ENCODE measurements at regions not wholly inside any gene's neighbourhood (a gene's known extent, or its start where the extent isn't known, plus 50 kb on each side); places are given as distances from the start of the nearest gene placed in this dataset.

DNA sequence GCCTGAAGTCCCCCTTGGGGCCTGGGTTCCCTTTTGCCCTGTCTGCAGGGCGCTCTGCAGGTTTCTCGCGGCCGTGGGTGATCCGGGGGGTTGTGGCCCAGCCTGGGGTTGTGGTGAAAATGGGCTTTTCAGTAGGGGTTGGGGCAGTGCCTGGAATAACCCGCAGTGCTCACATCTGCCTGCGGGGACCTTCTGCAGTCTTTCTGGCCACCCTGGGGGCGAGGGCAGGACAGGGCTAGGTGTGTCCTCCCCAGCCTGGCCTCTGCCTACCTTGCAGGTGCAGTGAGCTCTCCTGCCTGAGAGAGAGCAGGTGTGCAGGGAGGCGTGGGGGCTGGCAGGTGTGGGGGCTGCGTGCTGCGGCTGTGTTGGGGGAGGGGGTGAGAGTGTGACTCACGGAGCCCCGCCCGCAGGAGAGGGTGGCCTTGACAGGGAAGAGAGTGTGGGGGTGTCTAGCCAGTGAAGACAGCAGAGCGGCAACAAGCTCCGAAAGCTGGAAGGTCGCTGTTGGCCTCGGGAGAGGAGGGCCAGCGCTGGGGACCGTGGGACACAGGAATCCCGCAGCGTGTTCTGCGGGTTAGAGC is 131.4 kb downstream of the MRPL36 start:
- no peak overlapping the region for H3K4me3 ChIP-seq (ENCODE audit: low read length)
- no peak for DNase-seq (ENCODE audit: low read depth)
- TF ChIP-seq, protein P1, sequence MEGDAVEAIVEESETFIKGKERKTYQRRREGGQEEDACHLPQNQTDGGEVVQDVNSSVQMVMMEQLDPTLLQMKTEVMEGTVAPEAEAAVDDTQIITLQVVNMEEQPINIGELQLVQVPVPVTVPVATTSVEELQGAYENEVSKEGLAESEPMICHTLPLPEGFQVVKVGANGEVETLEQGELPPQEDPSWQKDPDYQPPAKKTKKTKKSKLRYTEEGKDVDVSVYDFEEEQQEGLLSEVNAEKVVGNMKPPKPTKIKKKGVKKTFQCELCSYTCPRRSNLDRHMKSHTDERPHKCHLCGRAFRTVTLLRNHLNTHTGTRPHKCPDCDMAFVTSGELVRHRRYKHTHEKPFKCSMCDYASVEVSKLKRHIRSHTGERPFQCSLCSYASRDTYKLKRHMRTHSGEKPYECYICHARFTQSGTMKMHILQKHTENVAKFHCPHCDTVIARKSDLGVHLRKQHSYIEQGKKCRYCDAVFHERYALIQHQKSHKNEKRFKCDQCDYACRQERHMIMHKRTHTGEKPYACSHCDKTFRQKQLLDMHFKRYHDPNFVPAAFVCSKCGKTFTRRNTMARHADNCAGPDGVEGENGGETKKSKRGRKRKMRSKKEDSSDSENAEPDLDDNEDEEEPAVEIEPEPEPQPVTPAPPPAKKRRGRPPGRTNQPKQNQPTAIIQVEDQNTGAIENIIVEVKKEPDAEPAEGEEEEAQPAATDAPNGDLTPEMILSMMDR (IDR thresholded peaks at IDR 0.05; ENCODE audit: insufficient read depth, low read depth, low read length, missing control alignments): no peak

DNA sequence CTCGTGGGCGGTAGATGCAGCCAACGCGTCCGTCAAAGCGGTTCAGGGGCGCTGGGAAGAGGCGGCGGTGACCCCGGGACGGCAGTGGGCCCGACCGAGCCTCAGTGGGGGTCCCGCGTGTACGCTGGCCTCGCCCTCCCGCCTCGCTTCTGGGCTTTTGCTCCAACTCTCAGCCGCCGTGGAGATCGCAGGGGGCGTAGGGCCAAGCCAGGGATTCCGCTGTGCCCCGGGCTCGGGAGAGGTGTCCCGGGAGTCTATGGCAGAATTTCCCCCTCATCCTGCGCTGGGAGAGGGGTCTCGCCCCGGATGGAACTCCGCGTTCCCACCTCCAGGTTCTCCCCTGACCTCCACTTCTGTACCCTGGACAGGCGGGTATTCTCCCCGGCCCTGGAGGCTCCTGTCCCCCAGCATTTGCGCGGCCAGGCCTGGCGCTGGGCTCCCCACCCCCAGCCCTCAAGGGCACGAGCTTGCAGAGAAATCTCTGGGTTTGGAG is 131.9 kb downstream of the MRPL36 start:
- H3K4me3 ChIP-seq (ENCODE audit: low read length): no peak overlapping the region
- TF ChIP-seq, protein P1 (IDR thresholded peaks at IDR 0.05; ENCODE audit: insufficient read depth, low read depth, low read length, missing control alignments): no peak

DNA sequence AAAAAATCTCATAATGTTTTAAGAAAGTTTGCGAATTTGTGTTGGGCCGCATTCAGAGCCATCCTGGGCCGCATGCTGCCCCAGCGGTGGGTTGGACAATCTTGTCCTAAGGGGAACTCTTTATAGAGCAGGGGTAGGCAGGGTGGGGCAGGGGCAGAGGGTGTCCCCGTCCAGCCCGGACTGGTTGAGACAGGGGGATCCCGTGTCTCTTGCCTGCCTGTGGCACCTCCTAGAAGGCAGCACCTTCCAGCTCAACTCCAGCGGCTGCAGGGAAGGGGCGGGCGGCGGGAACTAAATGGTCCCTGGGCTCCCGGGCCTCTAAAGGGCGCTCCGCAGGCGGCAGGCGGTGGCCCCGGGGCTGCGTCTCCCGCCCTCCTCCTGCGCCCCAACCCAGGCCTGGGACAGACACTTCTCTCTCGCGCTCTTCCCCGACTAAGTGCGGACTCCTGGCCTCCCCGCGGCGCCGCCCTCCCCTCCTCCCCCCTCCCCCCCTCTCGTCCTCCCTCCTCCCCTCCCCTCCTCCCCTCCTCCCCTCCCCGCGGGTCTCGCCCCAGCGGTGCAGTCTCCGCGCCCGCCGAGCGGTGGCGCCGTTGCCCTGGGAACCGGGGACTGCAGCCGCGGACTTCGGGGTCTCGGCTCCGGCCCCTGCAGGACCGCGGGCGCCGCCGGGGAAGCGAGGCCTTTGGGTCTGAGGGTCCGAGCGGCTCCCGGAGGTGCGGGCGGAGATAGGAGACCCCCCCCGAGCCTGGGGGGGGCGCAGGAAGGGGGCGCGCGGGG is 132.6 kb downstream of the MRPL36 start:
- no peak for DNase-seq (ENCODE audit: low read depth)
- no peak overlapping the region for H3K4me3 ChIP-seq (ENCODE audit: low read length)

More for the DNA sequence above, 131.9 kb downstream of the MRPL36 start:
- DNase-seq (ENCODE audit: low read depth): no peak

DNA sequence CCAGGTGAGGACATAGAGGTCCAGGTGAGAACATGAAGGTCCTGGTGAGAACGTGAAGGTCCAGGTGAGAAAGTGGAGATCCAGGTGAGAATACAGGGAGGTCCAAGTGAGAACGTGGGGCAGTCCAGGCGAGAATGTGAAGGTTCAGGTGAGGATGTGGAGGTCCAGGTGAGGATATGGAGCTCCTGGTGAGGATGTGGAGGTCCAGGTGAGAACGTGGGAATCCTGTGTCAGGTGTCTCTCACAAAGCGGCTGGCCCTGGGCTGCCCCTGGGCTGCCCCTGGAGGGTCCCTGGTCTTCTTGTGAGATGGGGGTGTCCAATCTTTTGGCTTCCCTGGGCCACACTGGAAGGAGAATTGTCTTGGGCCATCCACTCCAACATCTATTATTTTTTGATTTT is 133.4 kb downstream of the MRPL36 start:
- H3K4me3 ChIP-seq (ENCODE audit: low read length): no peak overlapping the region
- TF ChIP-seq, protein P1 (IDR thresholded peaks at IDR 0.05; ENCODE audit: insufficient read depth, low read depth, low read length, missing control alignments): no peak
- no peak for DNase-seq (ENCODE audit: low read depth)

More for the DNA sequence above, 132.6 kb downstream of the MRPL36 start:
- TF ChIP-seq, protein P1 (IDR thresholded peaks at IDR 0.05; ENCODE audit: insufficient read depth, low read depth, low read length, missing control alignments): peak; percentile 36

DNA sequence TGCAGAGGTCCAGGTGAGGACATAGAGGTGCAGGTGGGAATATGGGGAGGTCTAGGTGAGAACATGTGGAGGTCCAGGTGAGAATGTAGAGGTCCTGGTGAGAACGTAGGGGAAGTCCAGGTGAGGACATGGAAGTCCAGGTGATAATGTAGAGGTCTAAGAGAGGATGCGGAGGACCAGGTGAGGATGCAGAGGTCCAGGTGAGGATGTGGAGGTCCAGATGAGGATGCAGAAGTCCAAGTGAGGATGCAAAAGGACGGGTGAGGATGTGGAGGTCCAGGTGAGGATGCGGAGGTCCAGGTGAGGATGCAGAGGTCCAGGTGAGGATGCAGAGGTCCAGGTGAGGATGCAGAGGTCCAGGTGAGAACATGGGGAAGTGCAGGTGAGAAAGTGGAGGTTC is 133.8 kb downstream of the MRPL36 start:
- TF ChIP-seq, protein P1 (IDR thresholded peaks at IDR 0.05; ENCODE audit: insufficient read depth, low read depth, low read length, missing control alignments): no peak
- DNase-seq (ENCODE audit: low read depth): no peak
- no peak overlapping the region for H3K4me3 ChIP-seq (ENCODE audit: low read length)

DNA sequence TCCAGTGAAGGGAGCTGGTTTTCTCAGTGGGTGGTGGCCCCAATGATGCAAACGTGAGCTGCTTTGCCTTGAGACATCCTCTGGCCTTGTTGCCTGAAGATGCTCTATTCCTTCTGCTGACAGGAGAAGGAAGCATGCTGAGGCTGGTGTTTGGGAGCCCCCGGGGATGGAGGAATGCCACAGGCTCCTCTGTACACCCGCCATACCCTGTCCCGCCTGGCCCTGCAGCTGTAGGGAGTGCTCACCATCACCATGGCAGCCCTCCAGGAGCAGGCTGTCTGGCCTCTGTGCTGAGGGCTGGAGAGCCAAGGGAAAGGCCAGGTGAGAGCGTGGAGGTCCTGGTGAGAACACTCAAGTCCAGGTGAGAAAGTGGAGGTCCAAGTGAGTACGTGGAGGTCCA is 134.4 kb downstream of the MRPL36 start:
- TF ChIP-seq, protein P1 (IDR thresholded peaks at IDR 0.05; ENCODE audit: insufficient read depth, low read depth, low read length, missing control alignments): no peak
- no peak for DNase-seq (ENCODE audit: low read depth)
- no peak overlapping the region for H3K4me3 ChIP-seq (ENCODE audit: low read length)
